ENCODE measurements at regions not wholly inside any gene's neighbourhood (a gene's known extent, or its start where the extent isn't known, plus 50 kb on each side); places are given as distances from the start of the nearest gene placed in this dataset.

- TF ChIP-seq, protein P1, sequence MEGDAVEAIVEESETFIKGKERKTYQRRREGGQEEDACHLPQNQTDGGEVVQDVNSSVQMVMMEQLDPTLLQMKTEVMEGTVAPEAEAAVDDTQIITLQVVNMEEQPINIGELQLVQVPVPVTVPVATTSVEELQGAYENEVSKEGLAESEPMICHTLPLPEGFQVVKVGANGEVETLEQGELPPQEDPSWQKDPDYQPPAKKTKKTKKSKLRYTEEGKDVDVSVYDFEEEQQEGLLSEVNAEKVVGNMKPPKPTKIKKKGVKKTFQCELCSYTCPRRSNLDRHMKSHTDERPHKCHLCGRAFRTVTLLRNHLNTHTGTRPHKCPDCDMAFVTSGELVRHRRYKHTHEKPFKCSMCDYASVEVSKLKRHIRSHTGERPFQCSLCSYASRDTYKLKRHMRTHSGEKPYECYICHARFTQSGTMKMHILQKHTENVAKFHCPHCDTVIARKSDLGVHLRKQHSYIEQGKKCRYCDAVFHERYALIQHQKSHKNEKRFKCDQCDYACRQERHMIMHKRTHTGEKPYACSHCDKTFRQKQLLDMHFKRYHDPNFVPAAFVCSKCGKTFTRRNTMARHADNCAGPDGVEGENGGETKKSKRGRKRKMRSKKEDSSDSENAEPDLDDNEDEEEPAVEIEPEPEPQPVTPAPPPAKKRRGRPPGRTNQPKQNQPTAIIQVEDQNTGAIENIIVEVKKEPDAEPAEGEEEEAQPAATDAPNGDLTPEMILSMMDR (IDR thresholded peaks at IDR 0.05) = no peak
- TF ChIP-seq EP300 (IDR thresholded peaks at IDR 0.05) = no peak
Measured at GRCh38 chr5:51156222-51156621, 227.0 kb upstream of the ISL1 start.

Measured in suprapubic skin (tissue), 3 donors.